ENCODE measurements at regions not wholly inside any gene's neighbourhood (a gene's known extent, or its start where the extent isn't known, plus 50 kb on each side); places are given as distances from the start of the nearest gene placed in this dataset.

DNA sequence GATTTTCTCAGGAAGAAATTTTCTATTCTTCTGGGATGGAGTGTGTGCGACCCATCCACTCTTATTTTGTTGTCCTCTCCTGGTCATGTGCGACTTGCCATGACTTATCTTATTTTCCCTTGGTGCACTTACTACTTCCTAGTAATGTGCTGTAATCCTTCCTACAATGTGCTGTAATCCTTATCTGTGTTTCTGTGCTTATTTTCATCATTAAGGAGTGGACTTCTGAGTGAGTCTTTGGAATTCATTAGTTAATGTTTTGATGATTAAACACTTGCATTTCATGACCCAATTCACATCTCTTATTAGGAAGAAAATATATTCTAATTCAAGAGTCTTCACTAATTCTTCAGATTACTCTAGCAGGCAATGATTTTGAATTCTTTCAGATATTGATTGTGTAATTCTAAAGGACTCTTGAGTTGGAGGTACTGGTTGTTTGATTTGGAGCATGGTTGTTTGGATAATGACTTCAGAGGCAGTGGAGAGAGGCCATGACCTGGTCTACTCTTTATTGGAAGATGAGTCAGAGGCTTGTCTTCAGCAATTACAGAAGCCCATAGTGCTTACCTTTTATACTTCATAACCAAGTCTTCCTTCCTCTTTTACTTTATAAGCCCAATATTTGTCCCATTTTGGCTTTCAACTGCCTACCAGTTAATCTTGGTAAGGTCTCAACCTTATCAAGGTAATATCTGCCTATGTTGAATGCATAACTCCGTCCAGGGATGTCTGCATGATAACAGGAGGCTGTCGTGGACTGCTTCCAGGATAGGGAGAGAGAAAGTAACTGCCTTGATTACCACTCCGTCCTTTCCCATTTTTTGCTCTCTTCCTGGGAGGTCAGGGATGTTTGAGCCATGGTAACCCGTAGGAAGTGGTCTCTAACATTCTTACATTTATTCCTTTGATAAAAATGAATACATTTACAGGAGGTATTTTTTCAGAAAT lies 278.3 kb upstream of the SP8 start:
- TF ChIP-seq TAF1 (IDR thresholded peaks at IDR 0.05; ENCODE audit: low read depth) (no peak), ZBTB7A (IDR thresholded peaks at IDR 0.05; ENCODE audit: low read depth) (no peak), TCF12 (IDR thresholded peaks at IDR 0.05; ENCODE audit: low read depth) (no peak), YY1 (IDR thresholded peaks at IDR 0.05; ENCODE audit: low read depth) (no peak), TEAD4 (IDR thresholded peaks at IDR 0.05) (no peak), RAD21 (IDR thresholded peaks at IDR 0.05; ENCODE audit: low read depth) (no peak)
- TF ChIP-seq, protein P1, sequence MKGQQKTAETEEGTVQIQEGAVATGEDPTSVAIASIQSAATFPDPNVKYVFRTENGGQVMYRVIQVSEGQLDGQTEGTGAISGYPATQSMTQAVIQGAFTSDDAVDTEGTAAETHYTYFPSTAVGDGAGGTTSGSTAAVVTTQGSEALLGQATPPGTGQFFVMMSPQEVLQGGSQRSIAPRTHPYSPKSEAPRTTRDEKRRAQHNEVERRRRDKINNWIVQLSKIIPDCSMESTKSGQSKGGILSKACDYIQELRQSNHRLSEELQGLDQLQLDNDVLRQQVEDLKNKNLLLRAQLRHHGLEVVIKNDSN (IDR thresholded peaks at IDR 0.05), result no peak
- TF ChIP-seq, protein P2, sequence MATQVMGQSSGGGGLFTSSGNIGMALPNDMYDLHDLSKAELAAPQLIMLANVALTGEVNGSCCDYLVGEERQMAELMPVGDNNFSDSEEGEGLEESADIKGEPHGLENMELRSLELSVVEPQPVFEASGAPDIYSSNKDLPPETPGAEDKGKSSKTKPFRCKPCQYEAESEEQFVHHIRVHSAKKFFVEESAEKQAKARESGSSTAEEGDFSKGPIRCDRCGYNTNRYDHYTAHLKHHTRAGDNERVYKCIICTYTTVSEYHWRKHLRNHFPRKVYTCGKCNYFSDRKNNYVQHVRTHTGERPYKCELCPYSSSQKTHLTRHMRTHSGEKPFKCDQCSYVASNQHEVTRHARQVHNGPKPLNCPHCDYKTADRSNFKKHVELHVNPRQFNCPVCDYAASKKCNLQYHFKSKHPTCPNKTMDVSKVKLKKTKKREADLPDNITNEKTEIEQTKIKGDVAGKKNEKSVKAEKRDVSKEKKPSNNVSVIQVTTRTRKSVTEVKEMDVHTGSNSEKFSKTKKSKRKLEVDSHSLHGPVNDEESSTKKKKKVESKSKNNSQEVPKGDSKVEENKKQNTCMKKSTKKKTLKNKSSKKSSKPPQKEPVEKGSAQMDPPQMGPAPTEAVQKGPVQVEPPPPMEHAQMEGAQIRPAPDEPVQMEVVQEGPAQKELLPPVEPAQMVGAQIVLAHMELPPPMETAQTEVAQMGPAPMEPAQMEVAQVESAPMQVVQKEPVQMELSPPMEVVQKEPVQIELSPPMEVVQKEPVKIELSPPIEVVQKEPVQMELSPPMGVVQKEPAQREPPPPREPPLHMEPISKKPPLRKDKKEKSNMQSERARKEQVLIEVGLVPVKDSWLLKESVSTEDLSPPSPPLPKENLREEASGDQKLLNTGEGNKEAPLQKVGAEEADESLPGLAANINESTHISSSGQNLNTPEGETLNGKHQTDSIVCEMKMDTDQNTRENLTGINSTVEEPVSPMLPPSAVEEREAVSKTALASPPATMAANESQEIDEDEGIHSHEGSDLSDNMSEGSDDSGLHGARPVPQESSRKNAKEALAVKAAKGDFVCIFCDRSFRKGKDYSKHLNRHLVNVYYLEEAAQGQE (IDR thresholded peaks at IDR 0.05; ENCODE audit: low read depth), result no peak

DNA sequence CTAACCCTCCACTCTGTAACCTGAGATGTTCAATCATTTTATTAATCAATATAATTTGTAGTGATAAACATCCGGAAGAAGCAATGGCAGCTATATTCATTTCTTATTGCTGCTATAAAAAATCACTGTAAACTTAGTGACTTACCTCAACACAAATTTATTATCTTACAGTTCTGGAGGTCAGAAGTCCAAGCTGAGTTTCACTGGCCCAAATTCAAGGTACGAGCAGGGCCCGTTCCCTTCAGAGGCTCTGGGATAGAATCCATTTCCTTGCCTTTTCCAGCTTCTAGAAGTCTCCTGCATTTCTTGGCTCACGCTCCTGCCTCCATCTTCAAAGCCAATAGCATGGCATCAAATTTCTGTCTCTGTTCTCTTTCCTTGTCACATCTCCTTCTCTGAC lies 279.5 kb upstream of the SP8 start:
- no peak for TF ChIP-seq EP300 (IDR thresholded peaks at IDR 0.05; ENCODE audit: borderline replicate concordance)
- TF ChIP-seq, protein P1 (IDR thresholded peaks at IDR 0.05), result no peak
- TF ChIP-seq, protein P2 (IDR thresholded peaks at IDR 0.05; ENCODE audit: low read depth), result no peak

DNA sequence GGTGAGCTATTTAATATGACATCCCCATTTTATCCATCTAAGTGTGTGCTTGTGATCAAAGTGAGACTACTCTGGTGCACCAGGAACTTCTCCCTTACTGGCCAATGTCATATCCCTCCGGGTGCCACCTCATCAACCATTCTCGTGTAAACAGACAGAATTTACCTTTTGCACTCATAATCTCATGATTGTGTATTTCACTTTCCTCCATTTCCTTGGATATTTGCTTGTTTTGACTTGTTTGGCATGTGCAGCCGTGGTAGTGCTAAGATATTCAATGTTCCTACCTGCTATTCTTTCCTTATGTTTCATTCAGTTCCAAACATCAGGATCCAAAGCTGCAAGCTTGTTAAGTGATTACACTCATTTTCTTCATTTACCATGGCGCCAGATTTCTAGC lies 280.5 kb upstream of the SP8 start:
- TF ChIP-seq EP300 (IDR thresholded peaks at IDR 0.05; ENCODE audit: borderline replicate concordance), result no peak
- no peak for TF ChIP-seq TEAD4 (IDR thresholded peaks at IDR 0.05)
- TF ChIP-seq, protein P3, sequence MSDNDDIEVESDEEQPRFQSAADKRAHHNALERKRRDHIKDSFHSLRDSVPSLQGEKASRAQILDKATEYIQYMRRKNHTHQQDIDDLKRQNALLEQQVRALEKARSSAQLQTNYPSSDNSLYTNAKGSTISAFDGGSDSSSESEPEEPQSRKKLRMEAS (IDR thresholded peaks at IDR 0.05), result no peak
- TF ChIP-seq TCF12 (IDR thresholded peaks at IDR 0.05; ENCODE audit: low read depth), result no peak
- TF ChIP-seq RAD21 (IDR thresholded peaks at IDR 0.05; ENCODE audit: low read depth), result no peak
- TF ChIP-seq EGR1 (IDR thresholded peaks at IDR 0.05), result no peak
- TF ChIP-seq CEBPB (IDR thresholded peaks at IDR 0.05), result no peak
- TF ChIP-seq, protein P1 (IDR thresholded peaks at IDR 0.05), result no peak
- TF ChIP-seq YY1 (IDR thresholded peaks at IDR 0.05; ENCODE audit: low read depth), result no peak
- no peak for TF ChIP-seq ZBTB7A (IDR thresholded peaks at IDR 0.05; ENCODE audit: low read depth)
- TF ChIP-seq NFIC (IDR thresholded peaks at IDR 0.05), result no peak
- no peak for TF ChIP-seq TAF1 (IDR thresholded peaks at IDR 0.05; ENCODE audit: low read depth)
- no peak for TF ChIP-seq CREB1 (IDR thresholded peaks at IDR 0.05; ENCODE audit: low read depth)
- TF ChIP-seq, protein P2 (IDR thresholded peaks at IDR 0.05; ENCODE audit: low read depth), result no peak
- no peak for TF ChIP-seq FOXM1 (IDR thresholded peaks at IDR 0.05; ENCODE audit: borderline replicate concordance, low read depth)

DNA sequence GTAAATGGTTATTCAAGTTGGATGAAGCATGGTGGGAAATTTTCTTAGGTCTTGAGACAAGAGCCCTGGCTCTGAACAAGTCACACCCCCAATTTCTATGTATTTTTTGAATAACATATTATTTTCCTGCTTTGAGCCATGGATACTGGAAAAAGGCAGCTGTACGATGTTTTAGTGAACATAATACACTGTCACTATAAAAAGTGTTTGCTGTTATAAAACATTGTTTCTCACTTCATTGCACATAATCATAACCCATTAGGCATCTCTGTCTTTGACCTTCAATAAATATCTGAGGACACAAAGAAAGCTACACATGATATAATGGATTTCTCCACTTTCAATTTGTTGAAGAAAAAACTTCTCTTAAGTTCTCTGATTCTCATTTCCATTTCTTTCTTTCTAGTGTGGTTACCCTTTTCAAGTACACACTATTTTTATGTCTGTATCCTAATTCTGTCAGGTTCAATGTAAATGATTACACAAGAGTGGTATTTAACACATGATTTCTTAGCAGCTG lies 283.9 kb upstream of the SP8 start:
- TF ChIP-seq NFIC (IDR thresholded peaks at IDR 0.05), result no peak
- TF ChIP-seq, protein P2 (IDR thresholded peaks at IDR 0.05; ENCODE audit: low read depth), result no peak
